Fibroblast of skin of back (primary cell): ENCODE measurements at regions not wholly inside any gene's neighbourhood (a gene's known extent, or its start where the extent isn't known, plus 50 kb on each side); places are given as distances from the start of the nearest gene placed in this dataset.
"Not testable (repeated sequence)": the region's sequence is repeated elsewhere in the genome, so short reads cannot be mapped to it uniquely, and the experiment has no call there.

Experiments used
- DNase-seq: peaks from one replicate; pipeline ENCODE4 v3.0.0-alpha.2; 2013

DNA sequence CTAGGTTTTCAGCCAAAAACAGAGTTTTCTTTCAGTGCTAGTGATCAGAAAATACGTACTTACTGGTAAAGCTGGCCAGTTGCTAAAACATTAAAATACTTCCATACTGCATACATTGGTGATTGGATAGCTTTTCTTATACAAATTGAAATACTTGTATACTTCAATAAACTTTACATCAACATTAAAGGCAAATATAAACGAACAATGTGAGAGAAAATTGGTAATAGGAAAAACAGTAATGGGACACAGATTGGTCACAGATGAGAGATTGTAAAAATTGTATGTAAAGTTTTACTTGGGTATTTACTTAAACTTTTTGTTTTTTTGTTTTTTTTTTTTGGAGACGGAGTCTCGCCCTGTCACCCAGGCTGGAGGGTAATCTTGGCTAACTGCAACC, 391.7 kb downstream of the TFEC start:
- no peak for DNase-seq

DNA sequence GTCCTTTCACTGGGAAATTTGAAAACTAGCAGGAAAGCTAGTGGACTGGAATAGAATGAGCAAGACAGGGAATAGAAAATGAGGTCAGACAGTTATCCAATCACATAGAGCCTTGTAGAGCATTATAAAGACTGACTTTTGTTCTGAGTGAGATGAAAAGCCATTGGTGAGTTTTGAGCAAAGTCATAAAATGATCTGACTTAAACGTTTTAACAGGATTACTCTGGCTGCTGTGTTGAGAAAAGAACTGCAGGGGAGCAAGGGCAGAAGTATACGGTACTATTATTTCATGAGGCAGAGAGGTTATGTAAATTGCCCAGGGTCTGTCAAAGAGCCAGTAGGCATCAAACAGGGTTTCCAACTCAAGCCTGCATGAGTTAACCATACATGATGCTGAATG, 393.4 kb downstream of the TFEC start:
- no peak for DNase-seq

GRCh38 chr7:115635876-115636275, 394.7 kb downstream of the TFEC start:
- no peak for DNase-seq

DNA sequence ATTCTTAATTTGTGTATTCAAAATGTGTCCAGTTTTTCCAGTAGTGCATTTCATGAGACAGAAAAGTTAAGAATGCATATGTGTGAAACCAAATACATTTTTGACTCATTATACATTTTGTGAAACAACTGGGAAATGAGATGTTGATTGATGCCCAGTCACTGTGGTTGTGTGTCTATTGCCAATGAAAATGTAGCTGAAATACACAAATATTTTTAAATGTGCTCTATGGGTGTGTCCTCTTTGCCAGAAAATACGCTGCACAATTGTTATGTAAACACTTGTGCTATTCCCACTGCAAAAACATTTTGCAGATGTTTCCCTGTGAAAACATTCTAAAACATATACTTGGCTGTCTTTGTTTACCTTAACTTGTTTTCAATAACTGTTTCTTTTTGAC, 395.2 kb downstream of the TFEC start:
- DNase-seq, result peak; percentile 52

GRCh38 chr7:115634633-115635032, 395.9 kb downstream of the TFEC start:
- DNase-seq, result peak; percentile 8

DNA sequence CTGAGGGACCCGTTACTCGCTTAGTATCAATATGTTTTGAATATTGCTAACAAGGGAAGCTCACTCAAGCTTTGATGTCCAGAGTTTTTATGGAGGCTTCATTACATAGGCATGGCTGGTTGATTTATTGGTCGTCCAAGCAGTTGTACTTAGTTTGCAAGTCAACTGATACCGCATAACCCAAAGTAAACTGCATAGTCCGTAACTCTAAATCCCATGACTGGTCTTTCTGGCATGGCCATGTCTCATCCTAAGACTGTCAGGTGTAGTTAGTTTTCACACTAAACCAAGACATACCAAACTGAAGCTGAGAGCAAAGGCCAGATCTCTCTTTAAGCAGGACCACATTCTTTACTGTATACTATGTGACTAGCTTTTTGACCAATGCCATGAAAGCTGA, 397.9 kb downstream of the TFEC start:
- DNase-seq, result no peak

- DNase-seq, result peak; percentile 5
Observed at GRCh38 chr7:115631782-115632181, 398.8 kb downstream of the TFEC start.

DNA sequence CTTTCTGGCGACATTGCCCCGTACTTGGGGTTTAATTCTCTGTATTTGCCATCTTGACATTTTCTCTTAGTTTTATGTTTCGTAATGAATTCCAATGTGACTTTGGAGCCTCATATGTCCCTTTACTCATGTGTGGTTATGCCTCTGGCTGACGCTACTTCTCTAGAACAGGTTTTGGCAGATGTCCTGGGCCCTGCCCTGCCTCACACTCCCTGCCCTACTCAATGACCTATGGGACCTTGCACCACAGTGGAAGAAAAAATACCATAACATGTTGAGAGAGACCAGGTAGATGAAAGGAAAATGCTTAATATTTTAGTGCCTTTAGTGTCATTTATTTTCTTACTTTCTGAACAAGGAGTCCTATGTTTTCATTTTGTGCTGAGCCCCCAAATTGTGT, 400.5 kb downstream of the TFEC start:
- no peak for DNase-seq

DNA sequence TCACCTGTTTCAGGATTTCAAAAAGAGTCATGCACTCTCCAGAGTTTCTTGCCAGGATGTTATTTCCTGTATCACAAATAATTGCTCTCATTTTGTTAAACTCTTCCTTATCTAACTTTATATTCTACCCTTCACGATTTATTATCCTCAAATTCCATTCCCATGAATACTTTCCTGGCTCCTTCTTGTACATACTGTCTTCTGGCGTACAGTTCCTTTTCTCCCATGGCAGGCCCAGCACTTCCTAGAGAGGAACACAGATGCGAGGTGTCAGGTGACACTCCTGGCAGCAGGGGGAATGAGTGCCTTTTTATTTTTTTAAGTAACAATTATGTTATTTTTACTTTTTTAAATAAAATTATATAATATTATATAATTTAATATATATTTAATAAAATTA, 411.9 kb downstream of the TFEC start:
- peak; percentile 67 for DNase-seq

GRCh38 chr7:115613836-115614235, 416.7 kb downstream of the TFEC start:
- no peak for DNase-seq

- DNase-seq, result no peak
Observed at GRCh38 chr7:115603416-115603815, 427.1 kb downstream of the TFEC start.

- peak; percentile 53 for DNase-seq
Observed at GRCh38 chr7:115600207-115600606, 430.4 kb downstream of the TFEC start.

DNA sequence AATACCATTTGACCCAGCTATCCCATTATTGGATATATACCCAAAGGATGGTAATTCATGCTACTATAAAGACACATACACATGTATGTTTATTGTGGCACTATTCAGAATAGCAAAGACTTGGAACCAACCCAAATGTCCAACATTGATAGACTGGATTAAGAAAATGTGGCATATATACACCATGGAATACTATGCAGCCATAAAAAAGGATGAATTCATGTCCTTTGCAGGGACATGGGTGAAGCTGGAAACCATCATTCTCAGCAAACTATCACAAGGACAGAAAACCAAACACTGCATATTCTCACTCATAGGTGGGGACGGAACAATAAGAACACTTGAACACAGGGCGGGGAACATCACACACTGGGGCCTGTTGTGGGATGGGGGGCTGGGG, 431.4 kb downstream of the TFEC start:
- not testable (repeated sequence) for DNase-seq

- DNase-seq, result not testable (repeated sequence)
Observed at GRCh38 chr7:115597220-115597619, 433.3 kb downstream of the TFEC start.

DNA sequence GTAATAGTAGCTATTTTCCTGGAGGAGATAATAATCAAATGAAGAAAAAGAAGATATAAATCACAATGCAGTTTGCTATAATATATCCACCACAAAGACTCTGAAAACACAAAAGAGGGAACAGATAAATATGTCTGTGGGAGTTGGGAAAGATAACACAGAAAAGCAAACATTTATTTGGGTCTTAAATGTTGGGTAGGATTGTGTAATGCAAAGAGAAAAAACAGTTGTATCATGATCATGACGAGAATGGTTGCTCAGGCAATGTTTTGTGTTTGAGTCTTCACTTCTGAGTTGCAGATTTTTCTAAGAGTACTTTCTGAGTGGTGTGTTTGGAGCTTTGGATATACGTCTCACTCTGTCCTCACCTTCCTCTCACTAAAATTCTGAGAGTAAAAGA, 437.5 kb downstream of the TFEC start:
- no peak for DNase-seq

GRCh38 chr7:115585015-115585718, 445.4 kb downstream of the TFEC start:
- no peak for DNase-seq

DNA sequence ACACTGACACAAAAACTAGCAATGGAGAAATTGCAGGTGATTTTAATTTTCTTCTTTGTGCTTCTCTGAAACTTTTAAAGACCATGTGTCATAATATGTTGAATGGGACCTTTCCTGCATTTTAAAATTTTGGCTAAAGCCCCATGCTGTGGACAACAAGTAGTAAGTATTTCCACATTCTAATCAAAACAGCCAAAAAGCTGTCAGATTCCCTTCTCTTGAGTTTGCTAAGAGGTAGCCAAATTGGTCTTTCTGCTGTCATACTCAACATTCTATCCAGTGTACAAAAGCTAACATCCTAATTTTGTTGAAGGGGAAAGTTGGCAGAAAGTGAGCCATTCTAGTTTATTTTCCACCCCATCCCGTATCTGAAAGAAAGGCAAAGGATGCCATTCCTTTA, 447.6 kb downstream of the TFEC start:
- DNase-seq, result no peak

- DNase-seq, result no peak
Observed at GRCh38 chr7:115578576-115578975, 452.0 kb downstream of the TFEC start.

GRCh38 chr7:115574681-115575291, 455.8 kb downstream of the TFEC start:
- DNase-seq, result no peak

- no peak for DNase-seq
Observed at GRCh38 chr7:115572111-115572510, 458.5 kb downstream of the TFEC start.

- DNase-seq, result peak; percentile 74
Observed at GRCh38 chr7:115561335-115562110, 469.0 kb downstream of the TFEC start.

DNA sequence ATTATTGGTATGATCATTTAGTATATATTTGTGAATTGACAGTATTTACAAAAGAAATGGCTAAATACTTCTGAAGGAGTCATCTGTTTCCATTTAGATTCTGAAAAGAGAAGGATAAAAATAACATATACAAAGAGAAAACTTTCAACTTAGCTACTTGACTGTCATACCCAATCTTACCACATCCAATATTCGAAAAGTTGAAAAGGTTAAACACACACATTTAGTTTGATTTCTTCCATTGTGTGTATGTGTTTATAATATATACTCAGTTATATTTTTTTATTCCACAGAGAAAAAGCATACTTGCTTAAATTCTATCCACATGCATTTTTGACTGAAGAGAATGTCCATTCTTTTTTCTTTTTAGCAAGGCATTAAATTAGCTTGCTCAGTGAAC, 470.7 kb downstream of the TFEC start:
- DNase-seq, result peak; percentile 13

- peak; percentile 68 for DNase-seq
Observed at GRCh38 chr7:115558161-115558560, 472.4 kb downstream of the TFEC start.

- DNase-seq, result not testable (repeated sequence)
Observed at GRCh38 chr7:115557296-115557695, 473.3 kb downstream of the TFEC start.
